Small intestine (tissue), 7 donors: ENCODE measurements at regions not wholly inside any gene's neighbourhood (a gene's known extent, or its start where the extent isn't known, plus 50 kb on each side); places are given as distances from the start of the nearest gene placed in this dataset.

Experiments used
- DNase-seq, 2 donors: peaks; one replicate each; pipeline versions ENCODE4 v3.0.0 to v3.0.0-alpha.2; 2013
- FAIRE-seq: peaks from 2 replicates; lab custom pipeline; 2012; peaks lifted over from hg19 to GRCh38; lab: Jason Lieb, UNC
- H3K27ac ChIP-seq, 3 donors: one replicate each; pipeline ENCODE4 v1.5.1; 2013; ENCODE audit warnings: low read length in 2 of 3, mild to moderate bottlenecking in 2 of 3, control low read depth in 1 of 3, inconsistent platforms in 1 of 3, low read depth in 1 of 3, moderate library complexity in 1 of 3
- H3K27me3 ChIP-seq, 3 donors: one replicate each; pipeline ENCODE4 v1.6.1; 2013; ENCODE audit warnings: low read length in 3 of 3, inconsistent platforms in 1 of 3; ENCODE audit not compliant: control insufficient read depth in 3 of 3, insufficient read depth in 3 of 3
- H3K36me3 ChIP-seq, 3 donors: one replicate each; pipeline ENCODE4 v1.6.1; 2013; ENCODE audit warnings: low read length in 3 of 3, inconsistent platforms in 1 of 3, low read depth in 1 of 3, mild to moderate bottlenecking in 1 of 3, moderate library complexity in 1 of 3; ENCODE audit not compliant: control insufficient read depth in 3 of 3, insufficient read depth in 2 of 3
- H3K4me1 ChIP-seq, 3 donors: one replicate each; pipeline ENCODE4 v1.6.1; 2013; ENCODE audit warnings: low read length in 2 of 3, inconsistent platforms in 1 of 3, low read depth in 1 of 3, mild to moderate bottlenecking in 1 of 3, moderate library complexity in 1 of 3; ENCODE audit not compliant: control insufficient read depth in 3 of 3, insufficient read depth in 2 of 3
- H3K4me3 ChIP-seq, 3 donors: one replicate each; pipeline ENCODE4 v1.5.1; 2013; ENCODE audit warnings: low read length in 3 of 3, control low read depth in 1 of 3, inconsistent platforms in 1 of 3, low read depth in 1 of 3, mild to moderate bottlenecking in 1 of 3, moderate library complexity in 1 of 3
- H3K9me3 ChIP-seq, 2 donors: one replicate each; pipeline ENCODE4 v1.6.1; 2013; ENCODE audit warnings: low read depth in 1 of 2, low read length in 1 of 2; ENCODE audit not compliant: control insufficient read depth in 2 of 2, insufficient read depth in 1 of 2
- WGBS, 3 donors: extraction: QIAGEN DNeasy Blood & Tissue Kit; methylation state at CpG; one replicate each; pipeline ENCODE4 v1.1.7; 2013; 5-methylcytosine and 5-hydroxymethylcytosine counted together
- donor health status: healthy with polysubstance abuse.
- donor health status: control.
- donor health status: control.
- donor health status: Bipolar disorder and iron deficiency.
- donor health status: healthy.

- Histone ChIP-seq H3K27ac (no peak overlapping the region), H3K36me3 (no peaks in the 10 kb centered on the region), H3K27me3 (no peaks in the 10 kb centered on the region), H3K4me3 (no peak overlapping the region), H3K4me1 (peaks cover 0 to under 1% (median 0%) of the 10 kb centered on the region in 3 donors), H3K9me3 (peaks cover 0 to 5% of the 10 kb centered on the region in 2 donors)
- FAIRE-seq (no peak), DNase-seq (peak in 1 of 2 donors; percentile 10)
- 12 to 25% (median 23%) methylated on average over 4 of the region's 4 CpGs for WGBS, 3 donors
These were observed 479.3 kb downstream of the GLRX3 start for GRCh38 chr10:130615457-130615856.

- no peak overlapping the region for H3K4me3 ChIP-seq
- no peaks in the 10 kb centered on the region for H3K9me3 ChIP-seq
- no peak for FAIRE-seq
- H3K27me3 ChIP-seq = no peaks in the 10 kb centered on the region
- H3K4me1 ChIP-seq = no peaks in the 10 kb centered on the region
- DNase-seq = no peak
- H3K36me3 ChIP-seq = no peaks in the 10 kb centered on the region
- WGBS, 3 donors = 70 to 75% (median 73%) methylated on average over 1 of the region's 1 CpG
- no peak overlapping the region for H3K27ac ChIP-seq
These were observed 481.8 kb downstream of the GLRX3 start for GRCh38 chr10:130617985-130618384.

GRCh38 chr10:130618647-130619046 is 482.5 kb downstream of the GLRX3 start:
- Histone ChIP-seq H3K4me1 (no peaks in the 10 kb centered on the region), H3K27ac (no peak overlapping the region), H3K9me3 (no peaks in the 10 kb centered on the region), H3K27me3 (no peaks in the 10 kb centered on the region), H3K4me3 (no peak overlapping the region), H3K36me3 (no peaks in the 10 kb centered on the region)
- FAIRE-seq (no peak), DNase-seq (no peak)
- WGBS, 3 donors = 52 to 65% (median 59%) methylated on average over 2 of the region's 2 CpGs

GRCh38 chr10:130621231-130621775 is 485.1 kb downstream of the GLRX3 start:
- 65 to 70% (median 69%) methylated on average over 8 of the region's 8 CpGs for WGBS, 3 donors
- Histone ChIP-seq H3K9me3 (no peaks in the 10 kb centered on the region), H3K4me3 (no peak overlapping the region), H3K4me1 (no peaks in the 10 kb centered on the region), H3K27me3 (no peaks in the 10 kb centered on the region), H3K36me3 (no peaks in the 10 kb centered on the region), H3K27ac (no peak overlapping the region)
- DNase-seq (no peak), FAIRE-seq (no peak)

GRCh38 chr10:130623680-130624267 is 487.6 kb downstream of the GLRX3 start:
- no peak overlapping the region for H3K27ac ChIP-seq
- no peaks in the 10 kb centered on the region for H3K36me3 ChIP-seq
- WGBS, 3 donors = 54 to 59% (median 56%) methylated on average over 4 of the region's 4 CpGs
- FAIRE-seq (no peak), DNase-seq (no peak)
- H3K4me1 ChIP-seq = no peaks in the 10 kb centered on the region
- no peaks in the 10 kb centered on the region for H3K27me3 ChIP-seq
- no peak overlapping the region for H3K4me3 ChIP-seq
- H3K9me3 ChIP-seq = no peaks in the 10 kb centered on the region

GRCh38 chr10:130627346-130628045 is 491.3 kb downstream of the GLRX3 start:
- no peaks in the 10 kb centered on the region for H3K27me3 ChIP-seq
- FAIRE-seq (no peak), DNase-seq (peak in 1 of 2 donors; percentile 13)
- WGBS, 3 donors = 41 to 76% (median 55%) methylated on average over 3 of the region's 3 CpGs
- H3K27ac ChIP-seq = no peak overlapping the region
- no peaks in the 10 kb centered on the region for H3K4me1 ChIP-seq
- no peak overlapping the region for H3K4me3 ChIP-seq
- H3K36me3 ChIP-seq = no peaks in the 10 kb centered on the region
- H3K9me3 ChIP-seq = no peaks in the 10 kb centered on the region

GRCh38 chr10:130630135-130630534 is 493.9 kb downstream of the GLRX3 start:
- Histone ChIP-seq H3K4me3 (no peak overlapping the region), H3K36me3 (no peaks in the 10 kb centered on the region), H3K9me3 (no peaks in the 10 kb centered on the region), H3K4me1 (no peaks in the 10 kb centered on the region), H3K27me3 (no peaks in the 10 kb centered on the region), H3K27ac (no peak overlapping the region)
- DNase-seq (no peak), FAIRE-seq (no peak)
- WGBS, 3 donors = 90 to 95% (median 94%) methylated on average over 2 of the region's 2 CpGs

- 31 to 63% (median 57%) methylated on average over 10 of the region's 10 CpGs for WGBS, 3 donors
- no peak for FAIRE-seq
- peak in 1 of 2 donors; percentile 13 for DNase-seq
These were observed 495.2 kb downstream of the GLRX3 start for GRCh38 chr10:130631142-130632096.

More at GRCh38 chr10:130631142-130632096, 495.2 kb downstream of the GLRX3 start:
- peaks cover 0 to 5% (median 0%) of the 10 kb centered on the region in 3 donors for H3K27me3 ChIP-seq
- no peaks in the 10 kb centered on the region for H3K4me1 ChIP-seq
- no peak overlapping the region for H3K4me3 ChIP-seq
- no peak overlapping the region for H3K27ac ChIP-seq
- no peaks in the 10 kb centered on the region for H3K36me3 ChIP-seq
- no peaks in the 10 kb centered on the region for H3K9me3 ChIP-seq
